ENCODE measurements at regions not wholly inside any gene's neighbourhood (a gene's known extent, or its start where the extent isn't known, plus 50 kb on each side); places are given as distances from the start of the nearest gene placed in this dataset.

GRCh38 chr1:106555571-106555970 lies 500.9 kb upstream of the PRMT6 start:
- H3K36me3 ChIP-seq (replicated peaks; ENCODE audit: insufficient read depth, low read depth), result no peaks in the 10 kb centered on the region
- no peak overlapping the region for H3K4me3 ChIP-seq
- no peak overlapping the region for H3K27ac ChIP-seq
- H2AFZ ChIP-seq, result no peak overlapping the region
- WGBS (ENCODE audit: low lambda C conversion rate, missing lambda C conversion rate), result 92% methylated on average over 1 of the region's 1 CpG
- no peaks in the 10 kb centered on the region for H3K9me3 ChIP-seq (ENCODE audit: low read depth)
- no peak for DNase-seq (ENCODE audit: low spot score)
- TF ChIP-seq EZH2 (IDR thresholded peaks at IDR 0.05; ENCODE audit: borderline replicate concordance) (no peak), CTCF (IDR thresholded peaks at IDR 0.05; ENCODE audit: poor library complexity) (no peak), EZH2phosphoT487 (IDR thresholded peaks at IDR 0.05; ENCODE audit: low read depth, severe bottlenecking, unreplicated experiment) (no peak)
- no peaks in the 10 kb centered on the region for H3K9me2 ChIP-seq (replicated peaks; ENCODE audit: insufficient read depth)
- no peak overlapping the region for H3K4me2 ChIP-seq
- H3K27me3 ChIP-seq, result no peaks in the 10 kb centered on the region
- no peaks in the 10 kb centered on the region for H4K20me1 ChIP-seq (ENCODE audit: insufficient read depth, poor library complexity, severe bottlenecking)
- no peaks in the 10 kb centered on the region for H3K79me2 ChIP-seq
- H3K4me1 ChIP-seq (ENCODE audit: insufficient read depth), result no peaks in the 10 kb centered on the region

GRCh38 chr1:106564192-106564591 lies 492.3 kb upstream of the PRMT6 start:
- no peak overlapping the region for H3K4me3 ChIP-seq
- H2AFZ ChIP-seq, result no peak overlapping the region
- no peaks in the 10 kb centered on the region for H4K20me1 ChIP-seq (ENCODE audit: insufficient read depth, poor library complexity, severe bottlenecking)
- no peak overlapping the region for H3K4me2 ChIP-seq
- H3K36me3 ChIP-seq (replicated peaks; ENCODE audit: insufficient read depth, low read depth), result no peaks in the 10 kb centered on the region
- H3K4me1 ChIP-seq (ENCODE audit: insufficient read depth), result no peaks in the 10 kb centered on the region
- no peak overlapping the region for H3K27ac ChIP-seq
- no peak for DNase-seq (ENCODE audit: low spot score)
- no peaks in the 10 kb centered on the region for H3K27me3 ChIP-seq
- no peak for TF ChIP-seq EZH2phosphoT487 (IDR thresholded peaks at IDR 0.05; ENCODE audit: low read depth, severe bottlenecking, unreplicated experiment)
- TF ChIP-seq CTCF (IDR thresholded peaks at IDR 0.05; ENCODE audit: poor library complexity), result no peak
- no peak for TF ChIP-seq EZH2 (IDR thresholded peaks at IDR 0.05; ENCODE audit: borderline replicate concordance)
- no peaks in the 10 kb centered on the region for H3K79me2 ChIP-seq
- H3K9me2 ChIP-seq (replicated peaks; ENCODE audit: insufficient read depth), result no peaks in the 10 kb centered on the region
- H3K9me3 ChIP-seq (ENCODE audit: low read depth), result no peaks in the 10 kb centered on the region
- 67% methylated on average over 2 of the region's 2 CpGs for WGBS (ENCODE audit: low lambda C conversion rate, missing lambda C conversion rate)

GRCh38 chr1:106568201-106568974 lies 488.1 kb upstream of the PRMT6 start:
- WGBS (ENCODE audit: low lambda C conversion rate, missing lambda C conversion rate), result 66% methylated on average over 6 of the region's 6 CpGs
- no peak overlapping the region for H3K27ac ChIP-seq
- no peaks in the 10 kb centered on the region for H3K36me3 ChIP-seq (replicated peaks; ENCODE audit: insufficient read depth, low read depth)
- no peaks in the 10 kb centered on the region for H3K9me3 ChIP-seq (ENCODE audit: low read depth)
- no peak overlapping the region for H2AFZ ChIP-seq
- H3K4me1 ChIP-seq (ENCODE audit: insufficient read depth), result no peaks in the 10 kb centered on the region
- no peak overlapping the region for H3K4me2 ChIP-seq
- no peak overlapping the region for H3K4me3 ChIP-seq
- no peak for DNase-seq (ENCODE audit: low spot score)
- H3K9me2 ChIP-seq (replicated peaks; ENCODE audit: insufficient read depth), result no peaks in the 10 kb centered on the region
- no peaks in the 10 kb centered on the region for H4K20me1 ChIP-seq (ENCODE audit: insufficient read depth, poor library complexity, severe bottlenecking)
- H3K27me3 ChIP-seq, result no peaks in the 10 kb centered on the region
- H3K79me2 ChIP-seq, result no peaks in the 10 kb centered on the region
- TF ChIP-seq EZH2 (IDR thresholded peaks at IDR 0.05; ENCODE audit: borderline replicate concordance) (no peak), EZH2phosphoT487 (IDR thresholded peaks at IDR 0.05; ENCODE audit: low read depth, severe bottlenecking, unreplicated experiment) (no peak)

DNA sequence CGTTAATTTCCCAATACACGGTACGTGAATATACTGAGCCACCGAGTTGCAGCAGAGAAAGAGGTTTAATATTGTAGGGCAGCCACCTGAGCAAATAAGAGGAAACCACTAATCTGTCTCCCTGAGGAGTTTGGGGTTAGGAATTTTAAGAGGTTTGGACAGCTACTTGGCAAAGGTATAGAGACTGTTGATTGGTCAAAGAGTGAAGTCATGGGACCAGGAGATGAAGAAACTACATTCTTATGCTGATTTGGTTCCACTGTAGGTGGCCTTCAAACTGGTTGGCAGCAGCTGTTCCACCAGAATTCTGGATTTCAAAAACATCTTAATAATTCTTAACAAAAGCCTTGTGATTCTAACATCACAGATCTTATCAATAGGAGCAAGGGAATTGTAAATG lies 485.4 kb upstream of the PRMT6 start:
- WGBS (ENCODE audit: low lambda C conversion rate, missing lambda C conversion rate), result 94% methylated on average over 4 of the region's 4 CpGs
- Histone ChIP-seq H3K4me3 (no peak overlapping the region), H4K20me1 (ENCODE audit: insufficient read depth, poor library complexity, severe bottlenecking) (no peaks in the 10 kb centered on the region), H3K36me3 (replicated peaks; ENCODE audit: insufficient read depth, low read depth) (no peaks in the 10 kb centered on the region), H3K27ac (no peak overlapping the region), H3K9me3 (ENCODE audit: low read depth) (no peaks in the 10 kb centered on the region), H3K27me3 (no peaks in the 10 kb centered on the region), H2AFZ (no peak overlapping the region), H3K4me2 (no peak overlapping the region), H3K79me2 (no peaks in the 10 kb centered on the region), H3K4me1 (ENCODE audit: insufficient read depth) (no peaks in the 10 kb centered on the region), H3K9me2 (replicated peaks; ENCODE audit: insufficient read depth) (no peaks in the 10 kb centered on the region)
- TF ChIP-seq CTCF (IDR thresholded peaks at IDR 0.05; ENCODE audit: poor library complexity), result no peak
- no peak for TF ChIP-seq EZH2 (IDR thresholded peaks at IDR 0.05; ENCODE audit: borderline replicate concordance)
- TF ChIP-seq EZH2phosphoT487 (IDR thresholded peaks at IDR 0.05; ENCODE audit: low read depth, severe bottlenecking, unreplicated experiment), result no peak
- no peak for DNase-seq (ENCODE audit: low spot score)
